Right cardiac atrium (tissue), 5 donors: ENCODE measurements at regions not wholly inside any gene's neighbourhood (a gene's known extent, or its start where the extent isn't known, plus 50 kb on each side); places are given as distances from the start of the nearest gene placed in this dataset.
A peak's percentile ranks its signal among the peaks of the same experiment; 100 is the strongest.

Source experiments
- ATAC-seq, 2 donors: fragments of 200-7000 bp; cut with Tn5 transposase; one replicate each; pipeline versions ENCODE4 v1.8.0 to v1.9.1; 2020; ENCODE audit warnings: moderate library complexity in 2 of 2, mild to moderate bottlenecking in 1 of 2
- DNase-seq, 3 donors: peaks; one replicate each; pipeline ENCODE4 v3.0.0-alpha.2; 2020
- H3K27ac ChIP-seq: one replicate; pipeline ENCODE4 v1.5.1; 2013; ENCODE audit warnings: mild to moderate bottlenecking, low read length, control low read depth, moderate library complexity
- H3K27me3 ChIP-seq: one replicate; pipeline ENCODE4 v1.6.1; 2013; ENCODE audit not compliant: control insufficient read depth, insufficient read depth
- H3K4me1 ChIP-seq: one replicate; pipeline ENCODE4 v1.6.1; 2013; ENCODE audit warnings: low read length; ENCODE audit not compliant: control insufficient read depth, insufficient read depth
- H3K4me3 ChIP-seq: one replicate; pipeline ENCODE4 v1.5.1; 2013; ENCODE audit warnings: low read length, control low read depth
- H3K9me3 ChIP-seq: one replicate; pipeline ENCODE4 v1.6.1; 2013; ENCODE audit warnings: low read length; ENCODE audit not compliant: control insufficient read depth
- WGBS: extraction: QIAGEN DNeasy Blood & Tissue Kit; methylation state at CpG from one replicate; pipeline ENCODE4 v1.1.7; 2013; 5-methylcytosine and 5-hydroxymethylcytosine counted together
- intact Hi-C, 4 donors: fragments of 100-400 bp; cut with DNase I; formaldehyde crosslinking; loops; one replicate each; pipeline versions ENCODE4 v1.11.0 to v1.14.0; 2022 to 2023
- donor health status: healthy with polysubstance abuse.
- donor health status: DM: no; HTN: yes; CAD: no.
- donor health status: DM: no; HTN: no; CAD: no.
- donor health status: DM: no; HTN: yes; CAD: no; lungs with severe emphysema.
- donor health status: DM: yes; HTN: yes; CAD: no.

DNA sequence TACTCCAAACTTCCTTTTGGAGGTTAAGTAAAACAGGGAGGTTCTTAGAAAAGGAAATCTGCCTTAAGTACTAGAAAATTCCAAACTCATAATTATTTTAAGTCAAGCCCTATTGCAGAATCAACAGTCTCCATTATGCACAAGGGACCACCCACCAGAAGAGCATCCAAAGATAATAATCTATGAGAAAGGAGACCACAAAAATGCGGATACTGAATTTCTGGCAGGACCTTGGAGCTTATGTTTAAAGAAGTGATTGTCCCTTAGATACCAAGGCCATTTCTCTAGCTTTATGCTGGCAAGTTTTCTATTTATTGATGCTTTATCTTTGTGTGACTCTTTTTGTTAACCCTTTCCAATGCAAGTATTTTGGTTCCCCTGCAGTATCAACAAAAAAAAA, 404.0 kb upstream of the MMADHC start:
- 82% methylated on average over 1 of the region's 1 CpG for WGBS
- Histone ChIP-seq H3K27ac (no peak overlapping the region), H3K4me3 (no peak overlapping the region), H3K4me1 (no peaks in the 10 kb centered on the region), H3K9me3 (no peaks in the 10 kb centered on the region), H3K27me3 (no peaks in the 10 kb centered on the region)
- no peak for ATAC-seq
- DNase-seq: no peak
- intact Hi-C loops: no loop called here

DNA sequence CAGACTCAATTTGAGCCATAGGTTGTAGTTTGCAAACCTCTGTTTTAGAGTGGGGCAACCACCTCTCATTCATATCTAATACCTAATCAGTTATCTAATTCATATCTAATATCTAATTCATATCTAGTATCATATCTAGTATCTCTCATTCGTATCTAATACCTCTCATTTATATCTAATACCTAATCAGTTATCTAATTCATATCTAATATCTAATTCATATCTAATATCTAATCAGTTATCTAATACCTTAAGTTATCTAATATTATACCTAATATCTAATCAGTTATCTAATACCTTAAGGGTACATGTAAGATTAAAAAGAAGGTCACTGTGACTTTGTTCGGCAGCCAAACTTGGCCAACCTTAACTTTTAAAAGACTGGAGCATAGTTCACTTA, 403.4 kb upstream of the MMADHC start:
- Histone ChIP-seq H3K4me1 (no peaks in the 10 kb centered on the region), H3K27me3 (no peaks in the 10 kb centered on the region), H3K27ac (no peak overlapping the region), H3K9me3 (no peaks in the 10 kb centered on the region), H3K4me3 (no peak overlapping the region)
- no peak for DNase-seq
- intact Hi-C loops: no loop called here
- ATAC-seq: no peak
- WGBS: 41% methylated on average over 2 of the region's 2 CpGs

DNA sequence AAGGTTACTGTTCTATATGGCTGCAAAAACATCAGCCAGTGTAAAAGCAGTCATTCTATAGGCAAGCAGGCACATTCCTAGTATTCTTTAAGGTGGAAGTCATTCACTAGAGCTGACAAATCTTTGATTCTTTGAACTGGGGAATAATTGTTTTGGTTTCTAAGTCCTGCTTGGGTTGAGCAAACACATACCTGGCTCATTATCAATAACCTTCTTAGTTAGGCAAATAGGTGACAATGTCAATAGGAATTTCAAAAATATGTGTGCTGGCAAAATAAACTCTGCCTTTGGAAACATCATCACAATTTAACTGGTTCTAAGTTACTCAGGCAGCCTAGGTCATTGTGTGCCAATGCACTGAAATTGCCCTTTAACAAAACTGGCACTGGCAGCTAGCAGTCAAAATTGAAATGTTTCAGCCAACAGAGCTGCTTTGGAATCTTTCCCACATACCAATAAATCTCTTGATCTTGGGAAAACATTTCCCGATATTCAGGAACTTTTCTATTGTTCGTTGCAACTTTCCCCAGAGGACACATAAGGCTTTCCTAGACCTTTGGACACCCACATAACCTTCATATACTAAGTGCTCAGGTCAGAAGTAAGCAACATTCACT, 402.0 kb upstream of the MMADHC start:
- intact Hi-C loops: no loop called here
- H3K27ac ChIP-seq: no peak overlapping the region
- no peaks in the 10 kb centered on the region for H3K4me1 ChIP-seq
- H3K27me3 ChIP-seq: no peaks in the 10 kb centered on the region
- DNase-seq (no peak), ATAC-seq (peak in 1 of 2 donors; percentile 20)
- H3K4me3 ChIP-seq: no peak overlapping the region
- H3K9me3 ChIP-seq: no peaks in the 10 kb centered on the region
- 52% methylated on average over 2 of the region's 2 CpGs for WGBS

DNA sequence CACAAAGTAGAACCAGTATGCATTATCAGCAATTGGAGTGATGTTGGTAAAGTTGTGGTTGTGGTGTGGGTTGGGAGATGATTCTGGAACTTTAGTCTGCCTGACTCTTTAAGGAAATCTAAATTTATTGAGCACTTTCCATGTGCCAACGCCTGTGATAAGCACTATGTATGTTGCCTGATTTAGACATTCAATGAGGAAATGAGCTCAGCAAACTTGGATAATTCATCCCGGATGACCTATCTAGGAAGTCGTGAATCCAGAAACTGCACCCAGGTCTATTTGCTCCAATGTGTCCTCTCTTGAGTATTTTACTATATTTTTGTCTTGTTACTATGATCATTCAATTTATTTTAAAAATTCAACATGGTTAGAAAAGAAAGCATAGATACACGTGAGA, 400.8 kb upstream of the MMADHC start:
- intact Hi-C loops: no loop called here
- DNase-seq (no peak), ATAC-seq (no peak)
- Histone ChIP-seq H3K4me1 (no peaks in the 10 kb centered on the region), H3K27me3 (no peaks in the 10 kb centered on the region), H3K4me3 (no peak overlapping the region), H3K27ac (no peak overlapping the region), H3K9me3 (no peaks in the 10 kb centered on the region)
- WGBS: 63% methylated on average over 4 of the region's 4 CpGs

DNA sequence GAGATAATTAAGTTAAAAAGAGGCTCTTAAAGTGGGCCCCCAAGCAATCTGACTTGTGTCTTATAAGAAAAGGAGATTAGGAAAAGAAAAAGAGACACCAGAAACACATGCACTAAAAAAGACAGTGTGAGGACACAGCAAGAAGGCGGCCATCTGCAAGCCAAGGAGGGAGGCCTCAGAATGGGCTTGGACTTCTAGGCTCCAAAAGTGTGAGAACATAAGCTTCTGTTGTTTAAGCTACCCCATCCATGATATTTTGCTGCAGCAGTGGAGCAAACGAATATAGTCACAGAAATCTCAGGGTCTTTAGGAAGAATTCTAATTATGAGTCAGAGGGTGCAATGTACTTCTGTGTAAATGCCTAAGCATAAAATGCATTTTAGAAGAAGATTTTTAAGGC, 399.3 kb upstream of the MMADHC start:
- H3K9me3 ChIP-seq: no peaks in the 10 kb centered on the region
- H3K27ac ChIP-seq: no peak overlapping the region
- DNase-seq (no peak), ATAC-seq (no peak)
- WGBS: 79% methylated on average over 2 of the region's 2 CpGs
- H3K27me3 ChIP-seq: no peaks in the 10 kb centered on the region
- H3K4me3 ChIP-seq: no peak overlapping the region
- H3K4me1 ChIP-seq: no peaks in the 10 kb centered on the region
- intact Hi-C loops: no loop called here

DNA sequence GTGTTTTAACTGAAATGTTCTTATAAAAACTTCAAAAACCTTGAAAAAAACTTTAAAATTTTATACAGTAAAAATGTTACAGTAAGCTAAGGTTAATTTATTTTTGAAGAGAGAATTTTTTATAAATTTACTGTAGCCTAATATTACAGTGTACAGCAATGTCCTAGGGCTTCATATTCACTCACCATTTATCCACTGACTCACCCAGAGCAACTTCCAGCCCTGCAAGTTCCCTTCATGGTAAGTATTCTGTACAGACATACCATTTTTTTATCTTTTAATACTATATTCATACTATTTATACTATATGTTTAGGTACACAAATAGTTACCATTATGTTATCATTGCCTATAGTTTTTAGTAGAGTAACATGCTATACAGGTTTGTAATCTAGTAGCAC, 396.7 kb upstream of the MMADHC start:
- H3K27ac ChIP-seq: no peak overlapping the region
- no peak for DNase-seq
- no peak overlapping the region for H3K4me3 ChIP-seq
- intact Hi-C loops: no loop called here
- no peak for ATAC-seq
- H3K4me1 ChIP-seq: no peaks in the 10 kb centered on the region
- no peaks in the 10 kb centered on the region for H3K9me3 ChIP-seq
- H3K27me3 ChIP-seq: no peaks in the 10 kb centered on the region

DNA sequence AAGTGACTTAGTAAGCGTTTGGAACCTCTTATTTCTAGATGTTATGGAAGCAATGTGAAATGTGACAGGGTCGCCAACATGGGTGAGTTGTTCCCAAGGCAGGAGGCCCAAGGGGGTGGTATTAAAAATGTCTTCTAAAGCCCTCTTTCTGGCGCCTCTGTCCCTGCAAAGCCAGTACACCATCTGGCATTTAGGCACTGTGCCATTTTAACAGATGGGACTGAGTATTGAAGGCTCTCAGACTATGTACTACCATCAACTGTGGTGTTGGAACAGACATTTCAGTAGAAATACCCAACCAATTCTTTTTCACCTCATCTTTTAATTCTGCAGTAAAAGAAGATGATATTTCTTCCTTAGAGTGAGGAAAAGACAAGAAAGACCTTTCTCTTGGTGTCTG, 384.5 kb upstream of the MMADHC start:
- no peak overlapping the region for H3K27ac ChIP-seq
- peak in 2 of 3 donors; percentile 11 to 16 for DNase-seq
- H3K27me3 ChIP-seq: no peaks in the 10 kb centered on the region
- ATAC-seq: peak in 1 of 2 donors; percentile 37
- WGBS: 61% methylated on average over 3 of the region's 3 CpGs
- intact Hi-C loops: no loop called here
- no peaks in the 10 kb centered on the region for H3K4me1 ChIP-seq
- H3K4me3 ChIP-seq: no peak overlapping the region
- no peaks in the 10 kb centered on the region for H3K9me3 ChIP-seq

DNA sequence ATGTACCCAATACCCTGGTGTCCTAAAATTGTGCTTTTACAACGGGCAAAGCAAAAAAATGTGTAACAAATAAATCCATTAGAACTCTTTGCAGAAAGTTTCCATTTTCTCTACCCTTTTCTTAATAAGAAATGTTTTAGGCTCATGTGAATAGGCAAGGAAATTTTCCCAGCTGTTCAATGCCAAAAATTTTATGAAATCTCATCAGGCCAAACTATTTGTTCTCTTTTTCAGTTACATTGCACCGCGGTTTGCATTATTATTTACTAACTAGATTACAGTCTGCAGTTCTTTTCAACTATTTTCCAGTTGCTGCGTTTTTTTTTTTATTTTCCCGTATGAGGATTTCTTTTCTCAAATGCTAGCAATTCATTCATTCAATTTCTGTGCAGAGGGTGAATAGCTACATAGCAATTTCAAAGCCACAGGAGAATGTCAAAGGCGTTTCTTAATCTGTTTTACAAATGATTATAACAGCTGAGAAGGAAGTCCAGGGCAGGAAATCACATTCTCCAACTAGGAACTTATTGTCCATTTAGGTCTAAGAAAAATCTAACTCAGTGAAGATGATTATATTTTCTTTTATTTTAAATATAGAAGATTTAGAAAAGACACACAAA, 367.5 kb upstream of the MMADHC start:
- no peak for ATAC-seq
- intact Hi-C loops: no loop called here
- Histone ChIP-seq H3K4me1 (no peaks in the 10 kb centered on the region), H3K4me3 (no peak overlapping the region), H3K27me3 (no peaks in the 10 kb centered on the region), H3K27ac (no peak overlapping the region), H3K9me3 (no peaks in the 10 kb centered on the region)
- DNase-seq: no peak
- 34% methylated on average over 6 of the region's 6 CpGs for WGBS

DNA sequence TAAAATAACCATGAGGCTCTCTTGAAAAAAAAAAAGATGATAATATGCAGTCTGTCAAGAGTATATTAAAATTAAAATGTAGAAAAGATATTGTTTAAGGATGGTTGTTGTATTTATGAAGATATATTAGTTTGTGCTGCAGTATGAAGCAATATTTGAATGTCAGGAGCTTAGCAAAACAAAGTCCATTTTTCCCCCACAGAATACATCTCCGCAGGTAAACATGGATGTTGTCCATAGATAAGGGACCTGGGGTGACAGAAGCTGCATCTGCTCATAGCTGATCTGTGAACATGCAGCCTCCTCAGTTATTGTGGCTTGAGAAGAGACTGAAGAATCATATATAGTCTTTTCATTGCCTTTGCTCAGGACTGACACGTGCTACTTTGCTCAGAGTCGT, 366.1 kb upstream of the MMADHC start:
- DNase-seq: no peak
- Histone ChIP-seq H3K27me3 (no peaks in the 10 kb centered on the region), H3K27ac (no peak overlapping the region), H3K9me3 (no peaks in the 10 kb centered on the region), H3K4me1 (no peaks in the 10 kb centered on the region), H3K4me3 (no peak overlapping the region)
- WGBS: 95% methylated on average over 3 of the region's 3 CpGs
- ATAC-seq: no peak
- intact Hi-C loops: no loop called here

DNA sequence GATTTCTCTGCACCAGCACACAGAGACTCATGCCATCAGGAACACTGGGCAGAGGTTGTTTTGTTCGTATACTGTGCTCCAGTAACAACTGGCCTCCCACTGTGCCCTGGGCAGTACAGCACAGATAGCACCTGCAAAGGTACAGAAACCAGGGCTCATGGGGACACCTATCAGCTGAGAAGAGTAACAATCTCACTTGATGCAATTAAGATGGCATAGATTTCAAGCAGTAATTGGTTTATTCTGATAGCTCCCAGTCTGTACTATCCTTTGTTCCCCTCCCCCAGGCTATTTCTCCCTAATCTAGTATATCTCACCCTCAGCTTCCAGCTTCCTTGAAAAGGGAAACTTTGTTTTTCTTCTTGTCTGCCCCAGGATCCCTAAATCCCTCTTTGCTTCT, 343.9 kb upstream of the MMADHC start:
- ATAC-seq (no peak), DNase-seq (no peak)
- Histone ChIP-seq H3K27ac (no peak overlapping the region), H3K4me3 (no peak overlapping the region), H3K27me3 (no peaks in the 10 kb centered on the region), H3K9me3 (no peaks in the 10 kb centered on the region), H3K4me1 (no peaks in the 10 kb centered on the region)
- WGBS: 80% methylated on average over 1 of the region's 1 CpG
- intact Hi-C loops: no loop called here

DNA sequence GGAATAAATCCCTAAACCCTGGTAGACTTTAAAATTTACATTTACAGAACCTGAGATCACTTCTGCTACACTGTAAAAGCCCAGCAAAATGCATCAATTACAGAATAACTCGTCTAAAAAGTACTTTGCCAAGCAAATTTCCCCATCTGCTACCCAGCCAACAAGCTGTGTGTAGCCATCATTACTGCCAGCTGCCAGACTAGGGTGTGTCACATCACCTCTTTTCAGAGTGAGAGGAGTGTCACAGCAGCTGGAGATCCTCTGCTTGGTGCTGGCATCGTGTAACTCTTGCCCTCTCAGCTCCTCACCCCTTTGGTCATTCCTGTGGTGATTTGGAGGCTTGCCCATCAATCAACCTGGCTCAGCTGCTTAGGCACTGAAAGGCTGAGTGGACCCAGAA, 340.4 kb upstream of the MMADHC start:
- WGBS: 41% methylated on average over 2 of the region's 2 CpGs
- DNase-seq (no peak), ATAC-seq (no peak)
- Histone ChIP-seq H3K27ac (no peak overlapping the region), H3K4me1 (no peaks in the 10 kb centered on the region), H3K4me3 (no peak overlapping the region), H3K9me3 (no peaks in the 10 kb centered on the region), H3K27me3 (no peaks in the 10 kb centered on the region)
- intact Hi-C loops: no loop called here

DNA sequence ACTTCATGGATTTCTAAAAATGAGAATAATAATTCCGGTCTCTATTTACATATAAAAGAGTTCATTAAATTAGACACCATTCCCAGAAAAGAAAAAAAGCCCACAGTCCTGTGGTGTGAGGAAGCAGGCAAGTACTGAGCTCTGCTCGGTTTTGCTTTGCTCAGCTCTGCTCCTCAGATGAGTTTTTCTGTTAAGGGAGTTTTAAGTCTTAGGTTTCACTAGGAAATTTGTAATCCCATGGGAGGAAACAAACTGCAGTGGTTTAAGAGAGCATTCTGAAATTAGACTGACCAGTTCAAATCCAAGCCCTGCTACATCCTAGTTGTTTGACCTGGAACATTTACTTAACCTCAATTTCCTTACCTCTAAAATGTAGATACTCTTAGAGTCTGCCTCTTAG, 338.6 kb upstream of the MMADHC start:
- Histone ChIP-seq H3K27ac (no peak overlapping the region), H3K27me3 (no peaks in the 10 kb centered on the region), H3K9me3 (no peaks in the 10 kb centered on the region), H3K4me1 (no peaks in the 10 kb centered on the region), H3K4me3 (no peak overlapping the region)
- DNase-seq (no peak), ATAC-seq (no peak)
- intact Hi-C loops: no loop called here
- WGBS: 53% methylated on average over 2 of the region's 2 CpGs
